ENCODE measurements at regions not wholly inside any gene's neighbourhood (a gene's known extent, or its start where the extent isn't known, plus 50 kb on each side); places are given as distances from the start of the nearest gene placed in this dataset.

DNA sequence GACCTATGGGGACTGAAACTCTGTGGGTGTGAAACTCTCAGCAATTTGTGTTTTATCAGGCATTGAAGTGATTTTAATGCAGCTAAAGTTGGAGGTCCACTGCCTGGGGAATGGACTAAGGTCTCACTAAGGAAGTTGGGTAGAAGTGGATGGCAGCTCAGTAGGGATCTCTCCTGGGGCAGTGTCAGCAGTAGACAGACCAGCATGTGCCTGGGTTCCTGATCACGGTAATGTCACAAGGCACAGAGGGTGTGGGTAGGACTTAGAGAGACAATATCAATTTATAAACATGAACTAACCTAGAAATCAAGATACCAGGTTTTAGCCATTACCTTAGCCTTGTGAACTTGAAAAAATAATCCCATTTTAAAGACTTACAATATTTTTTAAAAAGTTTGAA, 380.3 kb upstream of the LCORL start:
- TF ChIP-seq POLR2A (IDR thresholded peaks at IDR 0.05; ENCODE audit: low read depth, low read length): no peak
- TF ChIP-seq POLR2AphosphoS5 (IDR thresholded peaks at IDR 0.05; ENCODE audit: low read depth, low read length): no peak
- TF ChIP-seq TAF1 (IDR thresholded peaks at IDR 0.05; ENCODE audit: borderline replicate concordance, low read depth, low read length): no peak
- DNase-seq (ENCODE audit: insufficient read length): no peak
- FAIRE-seq: no peak

DNA sequence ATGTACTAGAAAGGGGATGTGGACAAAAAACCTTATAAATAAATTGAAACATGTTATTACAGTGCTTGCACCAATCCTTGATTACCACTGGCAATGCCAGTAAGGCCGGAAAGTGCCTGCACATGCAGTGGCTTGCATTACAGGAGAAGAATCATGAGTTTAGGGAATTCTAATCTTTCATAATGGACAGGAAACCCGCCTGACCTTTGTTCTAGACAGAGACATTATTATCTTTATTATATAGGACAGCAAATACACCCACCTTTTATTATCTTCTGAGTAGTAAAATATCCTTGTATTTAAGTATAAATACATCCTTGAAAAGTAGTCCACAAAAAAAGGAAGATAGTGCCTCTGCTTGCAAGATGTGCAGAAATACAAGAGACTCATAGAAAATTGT, 379.9 kb upstream of the LCORL start:
- TF ChIP-seq POLR2A (IDR thresholded peaks at IDR 0.05; ENCODE audit: low read depth, low read length) (no peak), POLR2AphosphoS5 (IDR thresholded peaks at IDR 0.05; ENCODE audit: low read depth, low read length) (no peak), TAF1 (IDR thresholded peaks at IDR 0.05; ENCODE audit: borderline replicate concordance, low read depth, low read length) (no peak)
- no peak for FAIRE-seq
- no peak for DNase-seq (ENCODE audit: insufficient read length)

DNA sequence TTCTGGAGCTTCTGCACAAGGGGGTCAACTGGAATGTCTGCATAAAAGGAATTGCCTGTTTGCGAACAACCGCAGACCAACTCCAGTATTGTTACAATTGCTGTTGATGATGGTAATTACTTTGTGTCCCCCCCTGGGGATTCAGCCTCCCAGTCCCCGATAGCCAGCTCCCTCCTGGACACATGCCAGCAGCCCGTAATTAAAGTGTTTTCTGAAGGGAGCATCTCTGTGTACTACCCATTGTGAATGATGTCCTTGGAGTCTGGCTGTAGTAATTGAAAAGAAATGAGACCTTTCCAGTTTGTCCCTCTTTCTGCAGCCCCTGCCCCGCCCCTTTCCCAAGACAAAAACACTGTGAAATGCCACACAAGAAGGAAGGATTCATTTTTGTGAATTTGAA, 377.1 kb upstream of the LCORL start:
- DNase-seq (ENCODE audit: insufficient read length): no peak
- TF ChIP-seq TAF1 (IDR thresholded peaks at IDR 0.05; ENCODE audit: borderline replicate concordance, low read depth, low read length) (no peak), POLR2AphosphoS5 (IDR thresholded peaks at IDR 0.05; ENCODE audit: low read depth, low read length) (no peak), POLR2A (IDR thresholded peaks at IDR 0.05; ENCODE audit: low read depth, low read length) (no peak)
- FAIRE-seq: no peak

DNA sequence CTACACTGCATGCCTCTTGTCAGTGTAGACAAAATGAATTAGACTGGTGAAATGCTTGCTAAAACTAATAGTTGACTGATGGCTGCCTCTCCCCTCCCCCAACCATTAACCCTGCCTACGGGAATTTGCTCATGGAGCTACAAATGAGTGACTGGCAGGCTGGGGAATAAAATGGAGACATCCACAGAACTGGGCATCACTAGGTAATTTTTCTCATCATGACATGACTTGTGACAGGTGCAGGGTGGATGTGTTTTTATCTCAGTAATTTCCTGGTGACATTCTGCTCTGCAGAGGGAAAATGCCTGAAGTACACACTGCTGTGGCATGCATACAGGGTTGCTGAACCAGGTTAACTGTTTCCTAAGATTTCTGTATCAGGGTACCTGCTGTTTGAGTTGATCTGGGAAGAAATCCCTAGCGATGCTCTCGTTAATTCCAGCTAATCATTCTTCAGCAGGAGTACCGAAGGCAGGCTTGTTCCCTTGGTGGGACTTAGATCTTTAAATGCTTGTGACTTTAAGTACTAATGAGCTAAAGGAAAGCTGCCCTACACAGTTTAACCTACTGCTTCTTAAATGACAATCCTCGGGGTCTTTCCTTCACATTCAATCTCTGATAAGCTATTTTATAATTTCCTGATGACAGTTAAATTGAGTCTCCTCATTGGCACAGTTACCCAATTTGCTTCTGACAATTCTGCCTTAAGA, 376.3 kb upstream of the LCORL start:
- FAIRE-seq (no peak), DNase-seq (ENCODE audit: insufficient read length) (no peak)
- TF ChIP-seq TAF1 (IDR thresholded peaks at IDR 0.05; ENCODE audit: borderline replicate concordance, low read depth, low read length): no peak
- TF ChIP-seq POLR2AphosphoS5 (IDR thresholded peaks at IDR 0.05; ENCODE audit: low read depth, low read length): no peak
- no peak for TF ChIP-seq POLR2A (IDR thresholded peaks at IDR 0.05; ENCODE audit: low read depth, low read length)

DNA sequence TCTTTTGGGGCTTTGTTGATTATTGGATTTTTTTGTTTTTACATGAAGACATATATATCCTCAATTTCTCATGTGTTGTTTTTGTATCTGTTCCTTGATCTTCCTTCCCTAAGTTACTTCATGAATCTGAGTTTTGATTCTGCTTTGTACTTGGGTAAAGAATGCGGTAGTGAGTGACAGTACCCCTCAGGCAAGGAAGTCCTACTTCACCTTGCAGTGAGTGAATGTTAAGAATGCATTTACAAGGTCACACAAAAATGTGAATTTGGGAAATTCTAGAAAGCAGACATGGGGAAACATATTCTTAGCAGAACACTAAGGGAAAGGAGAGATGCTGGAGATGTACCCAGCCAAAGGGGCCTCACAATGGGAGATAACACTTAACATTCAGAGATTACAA, 373.1 kb upstream of the LCORL start:
- no peak for TF ChIP-seq POLR2A (IDR thresholded peaks at IDR 0.05; ENCODE audit: low read depth, low read length)
- no peak for TF ChIP-seq TAF1 (IDR thresholded peaks at IDR 0.05; ENCODE audit: borderline replicate concordance, low read depth, low read length)
- TF ChIP-seq POLR2AphosphoS5 (IDR thresholded peaks at IDR 0.05; ENCODE audit: low read depth, low read length): no peak
- DNase-seq (ENCODE audit: insufficient read length): no peak
- no peak for FAIRE-seq

DNA sequence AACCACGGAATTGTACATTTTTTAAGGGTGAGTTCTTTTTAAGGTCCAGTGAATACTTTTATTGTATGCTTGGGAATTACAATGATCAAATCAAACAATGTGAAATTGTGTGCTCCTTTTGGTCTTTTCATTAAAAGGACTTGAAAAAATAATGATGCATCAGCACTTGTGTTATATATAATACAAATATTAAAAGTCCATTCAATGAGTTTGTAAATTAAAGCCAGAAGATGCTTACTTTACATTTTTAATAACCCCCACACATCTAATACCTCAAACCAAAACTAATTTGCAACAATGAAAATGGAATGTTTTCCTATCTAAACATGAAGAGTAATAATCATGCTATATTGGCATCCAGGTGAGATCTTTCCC, 369.8 kb upstream of the LCORL start:
- no peak for FAIRE-seq
- no peak for DNase-seq (ENCODE audit: insufficient read length)
- TF ChIP-seq POLR2A (IDR thresholded peaks at IDR 0.05; ENCODE audit: low read depth, low read length): no peak
- no peak for TF ChIP-seq TAF1 (IDR thresholded peaks at IDR 0.05; ENCODE audit: borderline replicate concordance, low read depth, low read length)
- TF ChIP-seq POLR2AphosphoS5 (IDR thresholded peaks at IDR 0.05; ENCODE audit: low read depth, low read length): no peak

DNA sequence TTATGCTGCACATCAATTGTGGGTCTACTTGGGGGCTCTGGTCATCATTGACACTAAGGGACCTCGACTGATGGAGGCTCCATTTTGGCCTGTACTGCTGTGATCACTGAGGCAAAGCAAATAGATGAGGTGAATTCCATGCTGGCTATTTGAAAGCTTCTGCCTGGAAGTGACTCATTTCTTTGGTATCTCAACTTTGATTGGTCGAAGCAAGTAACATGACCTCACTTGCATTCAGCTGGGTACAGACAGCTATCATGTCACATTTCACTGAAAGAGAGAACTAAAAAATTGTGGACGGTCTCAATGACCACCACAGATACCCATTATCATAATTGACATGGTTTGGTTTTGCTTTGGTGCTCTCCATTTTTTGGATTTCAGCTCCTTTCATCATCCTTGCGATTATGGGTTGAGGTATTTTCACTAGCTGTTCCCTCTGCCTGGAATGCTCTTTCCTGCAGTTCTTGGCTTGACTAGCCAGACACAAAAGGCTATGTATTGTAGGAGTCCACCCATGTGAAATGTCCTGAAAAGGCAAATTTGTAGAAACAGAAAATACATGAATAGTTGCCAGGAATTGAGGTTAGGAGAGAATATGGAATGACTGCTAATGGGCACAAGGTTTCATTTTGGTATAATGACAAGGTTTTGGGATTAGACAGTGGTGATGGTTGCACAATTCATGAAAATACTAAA, 369.2 kb upstream of the LCORL start:
- DNase-seq (ENCODE audit: insufficient read length): no peak

DNA sequence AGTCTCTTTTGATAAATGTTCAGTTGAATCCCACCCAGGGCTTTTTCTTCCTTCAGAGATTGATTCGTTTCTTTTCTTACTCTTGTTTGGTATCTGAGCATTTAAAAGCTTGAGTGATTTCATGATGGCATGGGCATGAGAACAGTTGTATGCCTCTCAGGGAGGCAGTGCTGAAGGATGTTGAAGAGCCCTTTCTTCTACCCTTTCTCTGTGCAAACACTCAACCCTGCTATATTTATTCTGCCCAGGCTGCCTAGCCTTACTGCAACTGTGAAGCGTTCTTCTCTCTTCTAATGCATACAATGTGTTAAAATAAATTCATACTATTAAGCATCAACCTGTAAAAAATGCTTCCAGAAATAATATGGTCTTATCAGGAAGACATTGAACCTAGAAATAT, 367.6 kb upstream of the LCORL start:
- TF ChIP-seq POLR2AphosphoS5 (IDR thresholded peaks at IDR 0.05; ENCODE audit: low read depth, low read length): no peak
- DNase-seq (ENCODE audit: insufficient read length) (no peak), FAIRE-seq (no peak)

More for the DNA sequence above, 369.2 kb upstream of the LCORL start:
- no peak for FAIRE-seq
- TF ChIP-seq POLR2AphosphoS5 (IDR thresholded peaks at IDR 0.05; ENCODE audit: low read depth, low read length) (no peak), TAF1 (IDR thresholded peaks at IDR 0.05; ENCODE audit: borderline replicate concordance, low read depth, low read length) (no peak), POLR2A (IDR thresholded peaks at IDR 0.05; ENCODE audit: low read depth, low read length) (no peak)

DNA sequence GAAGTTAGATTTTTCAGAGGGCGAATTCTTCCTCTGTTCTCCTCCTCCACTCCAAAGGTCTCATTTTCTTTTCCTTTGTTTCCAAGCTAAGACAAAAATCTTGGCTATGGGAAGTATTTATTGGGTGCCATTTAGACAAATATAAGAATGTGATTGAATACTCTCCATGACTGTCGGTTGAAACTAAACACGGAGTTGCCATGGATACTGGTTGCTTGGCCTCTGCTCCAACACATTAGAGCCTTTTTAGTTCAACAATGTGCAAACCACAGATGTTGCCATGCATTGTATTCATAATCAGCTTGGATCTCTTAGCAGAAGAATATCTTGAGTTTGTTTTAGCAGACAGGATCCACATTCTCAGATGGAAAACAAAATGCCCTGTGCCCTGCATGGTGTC, 366.5 kb upstream of the LCORL start:
- DNase-seq (ENCODE audit: insufficient read length) (no peak), FAIRE-seq (no peak)
- TF ChIP-seq POLR2AphosphoS5 (IDR thresholded peaks at IDR 0.05; ENCODE audit: low read depth, low read length): no peak
- TF ChIP-seq TAF1 (IDR thresholded peaks at IDR 0.05; ENCODE audit: borderline replicate concordance, low read depth, low read length): no peak
- TF ChIP-seq POLR2A (IDR thresholded peaks at IDR 0.05; ENCODE audit: low read depth, low read length): no peak

DNA sequence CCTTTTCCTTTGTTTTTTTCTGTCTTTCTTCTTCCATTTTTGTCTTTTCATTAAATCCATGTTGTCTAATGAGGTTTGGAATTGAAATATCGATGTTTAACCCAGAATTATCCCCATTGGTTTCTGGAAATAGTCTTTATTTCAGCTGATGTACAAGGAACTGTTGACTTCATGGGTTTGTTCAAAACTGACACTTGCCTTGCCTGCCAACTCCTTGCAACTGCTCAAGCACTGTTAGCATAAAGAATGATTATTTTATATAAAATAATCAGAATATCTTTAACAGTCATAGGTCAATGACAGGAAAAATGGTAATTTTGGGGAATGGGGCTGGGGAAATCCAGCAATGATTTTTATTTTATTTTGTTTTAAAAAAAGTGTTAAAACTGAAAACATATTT, 359.6 kb upstream of the LCORL start:
- DNase-seq (ENCODE audit: insufficient read length) (no peak), FAIRE-seq (no peak)
- no peak for TF ChIP-seq POLR2A (IDR thresholded peaks at IDR 0.05; ENCODE audit: low read depth, low read length)
- no peak for TF ChIP-seq TAF1 (IDR thresholded peaks at IDR 0.05; ENCODE audit: borderline replicate concordance, low read depth, low read length)
- TF ChIP-seq POLR2AphosphoS5 (IDR thresholded peaks at IDR 0.05; ENCODE audit: low read depth, low read length): no peak

DNA sequence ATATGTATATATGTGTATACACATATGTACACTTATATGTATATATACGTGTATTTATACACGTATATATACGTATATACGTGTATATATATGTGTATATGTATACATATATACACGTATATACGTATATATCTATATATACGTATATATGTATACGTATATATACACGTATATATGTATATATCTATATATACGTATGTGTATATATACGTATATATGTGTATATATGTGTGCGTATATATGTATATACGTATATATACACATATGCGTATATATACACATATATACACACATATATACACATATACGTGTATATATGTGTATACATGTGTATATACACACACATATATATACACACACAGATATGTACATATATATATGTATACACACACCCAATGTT, 348.0 kb upstream of the LCORL start:
- FAIRE-seq: no peak
- TF ChIP-seq TAF1 (IDR thresholded peaks at IDR 0.05; ENCODE audit: borderline replicate concordance, low read depth, low read length): no peak
- no peak for TF ChIP-seq POLR2A (IDR thresholded peaks at IDR 0.05; ENCODE audit: low read depth, low read length)
- TF ChIP-seq POLR2AphosphoS5 (IDR thresholded peaks at IDR 0.05; ENCODE audit: low read depth, low read length): no peak
- DNase-seq (ENCODE audit: insufficient read length): no peak

DNA sequence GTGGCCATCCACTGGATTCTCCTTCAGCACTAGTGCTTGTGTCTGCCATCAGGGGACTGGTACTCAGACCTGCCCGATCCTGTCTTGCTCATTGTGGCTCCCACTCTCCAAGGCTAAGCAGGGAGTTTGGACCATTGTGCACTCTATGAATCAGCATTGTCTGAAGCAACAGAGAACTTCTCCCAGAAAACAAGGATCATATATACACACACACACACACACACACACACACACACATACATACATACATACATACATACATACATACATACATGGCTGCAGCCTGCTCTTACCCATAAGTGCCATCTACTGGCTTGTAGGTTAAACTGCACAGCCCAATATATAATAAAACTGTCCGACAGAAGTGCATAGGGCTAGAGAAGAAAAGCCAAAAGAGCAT, 345.3 kb upstream of the LCORL start:
- no peak for FAIRE-seq
- DNase-seq (ENCODE audit: insufficient read length): no peak
- TF ChIP-seq TAF1 (IDR thresholded peaks at IDR 0.05; ENCODE audit: borderline replicate concordance, low read depth, low read length) (no peak), POLR2A (IDR thresholded peaks at IDR 0.05; ENCODE audit: low read depth, low read length) (no peak), POLR2AphosphoS5 (IDR thresholded peaks at IDR 0.05; ENCODE audit: low read depth, low read length) (no peak)
